ENCODE measurements at regions not wholly inside any gene's neighbourhood (a gene's known extent, or its start where the extent isn't known, plus 50 kb on each side); places are given as distances from the start of the nearest gene placed in this dataset.

GRCh38 chr15:72971766-72972165 is 80.5 kb upstream of the NEO1 start:
- WGBS, 4 donors, result 48 to 61% (median 55%) methylated on average over 7 of the region's 7 CpGs
- no peak for TF ChIP-seq POLR2A (IDR thresholded peaks at IDR 0.05)
- TF ChIP-seq CTCF (IDR thresholded peaks at IDR 0.05), result no peak
- peak overlapping the region in 8 of 12 donors; percentile 26 to 48 (median 33) for H3K4me3 ChIP-seq
- peaks cover 0 to 9% (median 0%) of the 10 kb centered on the region in 12 donors for H3K4me1 ChIP-seq
- no peak for ATAC-seq
- no peaks in the 10 kb centered on the region for H3K36me3 ChIP-seq
- intact Hi-C loops (cut with DNase I), result no loop called here
- peaks cover 0 to 21% (median 6%) of the 10 kb centered on the region in 9 donors for H3K27me3 ChIP-seq
- peak overlapping the region in 6 of 12 donors; percentile 20 to 61 (median 32) for H3K27ac ChIP-seq
- H3K9me3 ChIP-seq, result no peaks in the 10 kb centered on the region
- DNase-seq, result no peak

DNA sequence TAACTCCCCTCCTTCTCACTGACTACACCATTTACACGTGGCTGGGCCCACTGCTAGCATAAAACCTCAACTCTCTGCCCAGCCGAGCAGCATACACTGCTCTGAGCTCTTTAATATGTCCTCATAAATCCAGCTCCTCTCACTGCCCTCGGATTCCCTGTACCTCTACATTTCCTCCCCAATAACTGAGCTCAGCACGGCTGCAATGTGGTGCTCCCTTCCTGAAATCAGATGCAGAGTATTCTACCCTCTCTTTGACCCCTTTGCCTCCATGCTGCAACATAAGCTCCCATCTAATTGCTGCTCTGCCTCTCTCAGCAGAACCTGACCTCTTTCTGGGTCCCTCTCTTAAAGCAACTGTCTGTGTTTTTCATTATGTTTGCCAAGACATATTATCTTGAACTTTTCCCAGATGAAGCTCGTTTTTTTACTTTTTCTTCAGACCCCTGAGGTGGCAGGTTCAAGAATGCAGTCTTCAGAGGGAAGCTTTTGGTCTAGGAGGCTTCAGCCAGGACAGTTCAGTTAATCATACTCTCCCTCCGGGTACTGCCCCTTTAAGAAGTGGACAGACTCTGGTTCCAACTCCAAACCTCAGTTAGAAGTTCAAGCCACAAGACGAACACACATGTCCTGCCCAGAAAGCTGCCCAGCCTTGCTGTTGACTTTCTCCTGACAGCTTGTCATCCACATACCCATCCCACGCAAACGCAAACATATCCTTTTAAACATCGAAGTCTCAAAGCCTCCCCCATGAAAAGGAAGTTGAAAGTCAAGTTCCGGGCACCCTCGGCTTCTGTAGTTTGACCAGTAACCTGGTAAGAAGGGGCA is 81.1 kb upstream of the NEO1 start:
- no peak for DNase-seq
- peak in 3 of 4 donors; percentile 38 to 51 (median 42) for ATAC-seq
- Histone ChIP-seq H3K9me3 (no peaks in the 10 kb centered on the region), H3K4me1 (peaks cover 0 to 9% (median 0%) of the 10 kb centered on the region in 12 donors), H3K36me3 (no peaks in the 10 kb centered on the region), H3K27ac (peak overlapping the region in 6 of 12 donors; percentile 4 to 61 (median 28)), H3K4me3 (peak overlapping the region in 9 of 12 donors; percentile 16 to 48 (median 33)), H3K27me3 (peaks cover 0 to 21% (median 7%) of the 10 kb centered on the region in 9 donors)
- 37 to 47% (median 45%) methylated on average over 12 of the region's 12 CpGs for WGBS, 4 donors
- TF ChIP-seq POLR2A (IDR thresholded peaks at IDR 0.05), result no peak
- TF ChIP-seq CTCF (IDR thresholded peaks at IDR 0.05), result no peak
- intact Hi-C loops (cut with DNase I), result no loop called here

- no peak overlapping the region for H3K27ac ChIP-seq
- TF ChIP-seq CTCF (IDR thresholded peaks at IDR 0.05), result no peak
- whole genome bisulfite sequencing, 4 donors, result 11 to 20% (median 15%) methylated on average over 5 of the region's 5 CpGs
- no peak overlapping the region for H3K4me3 ChIP-seq
- peaks cover 0 to 9% (median 0%) of the 10 kb centered on the region in 12 donors for H3K4me1 ChIP-seq
- no peaks in the 10 kb centered on the region for H3K36me3 ChIP-seq
- no peaks in the 10 kb centered on the region for H3K9me3 ChIP-seq
- DNase-seq (peak in 1 of 5 donors; percentile 29), ATAC-seq (no peak)
- H3K27me3 ChIP-seq, result peaks cover 0 to 21% (median 9%) of the 10 kb centered on the region in 9 donors
- intact Hi-C loops (cut with DNase I), result no loop called here
Measured at GRCh38 chr15:72968531-72968922, 83.7 kb upstream of the NEO1 start.

- Histone ChIP-seq H3K36me3 (no peaks in the 10 kb centered on the region), H3K4me1 (peaks cover 0 to 9% (median 0%) of the 10 kb centered on the region in 12 donors), H3K4me3 (no peak overlapping the region), H3K9me3 (no peaks in the 10 kb centered on the region), H3K27ac (no peak overlapping the region), H3K27me3 (peaks cover 0 to 21% (median 9%) of the 10 kb centered on the region in 9 donors)
- no peak for ATAC-seq
- TF ChIP-seq POLR2A (IDR thresholded peaks at IDR 0.05) (no peak), CTCF (IDR thresholded peaks at IDR 0.05) (no peak)
- WGBS, 4 donors, result 52 to 62% (median 58%) methylated on average over 5 of the region's 5 CpGs
- intact Hi-C loops (cut with DNase I), result no loop called here
- DNase-seq, result no peak
Measured at GRCh38 chr15:72967811-72968530, 84.3 kb upstream of the NEO1 start.
